ENCODE measurements at regions not wholly inside any gene's neighbourhood (a gene's known extent, or its start where the extent isn't known, plus 50 kb on each side); places are given as distances from the start of the nearest gene placed in this dataset.

DNA sequence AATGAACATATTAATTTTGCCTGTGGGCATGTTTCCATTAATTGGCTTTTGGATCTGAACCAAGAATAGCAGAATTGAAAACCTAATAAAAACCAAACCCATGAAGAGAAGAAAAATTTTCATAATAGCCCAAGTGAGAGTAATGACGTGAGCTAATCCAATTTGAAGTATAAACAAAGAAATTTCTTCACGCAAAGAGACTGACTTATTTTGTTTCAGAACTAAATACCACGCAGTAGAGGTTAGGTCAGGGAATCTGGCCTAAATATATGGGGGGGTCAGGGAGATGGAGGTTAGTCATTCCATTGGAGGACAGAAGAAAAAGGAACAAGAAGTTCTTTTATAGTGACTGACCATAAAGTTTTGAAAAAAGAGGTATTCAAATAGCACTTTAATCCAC is 94.1 kb upstream of the CYP1B1 start:
- TF ChIP-seq CTCF (IDR thresholded peaks at IDR 0.05) (no peak), POLR2A (IDR thresholded peaks at IDR 0.05) (no peak)

All from Peyer's patch (tissue), 4 donors.